Gastroesophageal sphincter (tissue), 4 donors: ENCODE measurements at regions not wholly inside any gene's neighbourhood (a gene's known extent, or its start where the extent isn't known, plus 50 kb on each side); places are given as distances from the start of the nearest gene placed in this dataset.

ENCODE experiments used
- ATAC-seq: fragments of 150-250 bp; one replicate; pipeline ENCODE4 v1.9.1; 2016; ENCODE audit warnings: mild to moderate bottlenecking, moderate library complexity
- H3K27ac ChIP-seq, 4 donors: fragments of 200-600 bp; sonication (generic) in 3 of 4; 1 replicate in 3 of 4; 2 replicates in 1 of 4; pipeline ENCODE4 v1.5.1; 2016 to 2019
- H3K27me3 ChIP-seq: fragments of 200-600 bp; sonication (generic); one replicate; pipeline ENCODE4 v1.5.1; 2019
- H3K36me3 ChIP-seq, 2 donors: fragments of 200-600 bp; sonication (generic); one replicate each; pipeline ENCODE4 v1.5.1; 2019; ENCODE audit warnings: control low read depth in 1 of 2
- H3K4me1 ChIP-seq, 3 donors: fragments of 200-600 bp; sonication (generic); 1 replicate in 2 of 3; 2 replicates in 1 of 3; pipeline ENCODE4 v1.5.1; 2016 to 2019; ENCODE audit warnings: control low read depth in 2 of 3
- H3K4me3 ChIP-seq, 2 donors: fragments of 200-600 bp; sonication (generic); one replicate each; pipeline ENCODE4 v1.5.1; 2019; ENCODE audit warnings: mild to moderate bottlenecking in 1 of 2, moderate library complexity in 1 of 2
- H3K9me3 ChIP-seq, 3 donors: fragments of 200-600 bp; sonication (generic); one replicate each; pipeline ENCODE4 v1.5.1; 2017 to 2019; ENCODE audit warnings: control low read depth in 2 of 3
- CTCF ChIP-seq, 4 experiments: fragments of 200-600 bp in 2 of 4; fragments of 450-650 bp in 2 of 4; sonication (generic) in 1 of 4; IDR thresholded peaks; one replicate each; pipeline ENCODE4 v1.5.1; 2017 to 2019; ENCODE audit warnings: antibody characterized with exemption in 4 of 4, mild to moderate bottlenecking in 2 of 4, moderate library complexity in 2 of 4
- EP300 ChIP-seq: sonication (generic); formaldehyde crosslinking; IDR thresholded peaks from one replicate; pipeline ENCODE4 v1.6.1; 2017; ENCODE audit warnings: antibody characterized with exemption, mild to moderate bottlenecking
- POLR2A ChIP-seq, 2 donors: fragments of 450-650 bp; IDR thresholded peaks; one replicate each; pipeline ENCODE4 v1.6.1; 2017; ENCODE audit warnings: antibody characterized with exemption in 2 of 2, mild to moderate bottlenecking in 2 of 2, moderate library complexity in 1 of 2
- POLR2AphosphoS5 ChIP-seq: sonication (generic); formaldehyde crosslinking; IDR thresholded peaks from one replicate; pipeline ENCODE4 v1.6.1; 2017; ENCODE audit warnings: antibody characterized with exemption
- WGBS, 2 donors: methylation state at CpG; one replicate each; pipeline ENCODE4 v1.1.5; 2018; ENCODE audit warnings: low coverage in 1 of 2; 5-methylcytosine and 5-hydroxymethylcytosine counted together

GRCh38 chr6:112690497-112691202, 343.5 kb downstream of the RFPL4B start:
- WGBS, 2 donors: 9 to 16% methylated on average over 6 of the region's 6 CpGs
- Histone ChIP-seq H3K27ac (no peak overlapping the region), H3K4me3 (no peak overlapping the region), H3K9me3 (peaks cover 0 to 4% (median 0%) of the 10 kb centered on the region in 3 donors), H3K4me1 (peaks cover 0 to 14% (median 9%) of the 10 kb centered on the region in 3 donors), H3K27me3 (no peaks in the 10 kb centered on the region), H3K36me3 (no peaks in the 10 kb centered on the region)
- no peak for ATAC-seq
- TF ChIP-seq POLR2A (IDR thresholded peaks at IDR 0.05): no peak
- TF ChIP-seq POLR2AphosphoS5: peak; percentile 60

DNA sequence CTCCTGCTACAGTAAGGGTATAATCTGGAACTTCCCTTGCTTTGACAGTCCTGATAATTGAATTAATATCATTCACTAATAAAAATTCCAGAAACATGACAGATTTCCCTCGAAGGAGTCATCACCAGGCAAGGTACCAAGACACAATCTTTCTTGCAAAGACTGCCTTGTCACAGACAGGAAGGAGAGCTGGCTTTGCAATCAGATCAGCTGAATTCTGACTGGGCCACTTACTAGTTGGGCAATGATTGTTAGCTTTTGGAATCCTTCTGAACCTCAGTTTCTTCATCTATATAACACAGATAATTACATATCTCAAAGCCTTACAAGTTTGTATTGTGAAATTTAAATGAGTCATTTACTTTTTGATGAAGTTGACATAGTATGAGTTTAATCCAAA, 344.2 kb downstream of the RFPL4B start:
- H3K4me1 ChIP-seq: peaks cover 0 to 14% (median 9%) of the 10 kb centered on the region in 3 donors
- H3K4me3 ChIP-seq: no peak overlapping the region
- no peaks in the 10 kb centered on the region for H3K36me3 ChIP-seq
- H3K27ac ChIP-seq: no peak overlapping the region
- TF ChIP-seq EP300 (no peak), POLR2AphosphoS5 (peak; percentile 63)
- peak; percentile 62 for ATAC-seq
- WGBS, 2 donors: 0 to 8% methylated on average over 1 of the region's 1 CpG
- H3K9me3 ChIP-seq: peaks cover 0 to 4% (median 0%) of the 10 kb centered on the region in 3 donors
- H3K27me3 ChIP-seq: no peaks in the 10 kb centered on the region

GRCh38 chr6:112695001-112695400, 347.9 kb downstream of the RFPL4B start:
- WGBS, 2 donors: 10 to 12% methylated on average over 2 of the region's 2 CpGs
- Histone ChIP-seq H3K4me1 (peaks cover 0 to 14% (median 9%) of the 10 kb centered on the region in 3 donors), H3K27me3 (no peaks in the 10 kb centered on the region), H3K27ac (no peak overlapping the region), H3K36me3 (no peaks in the 10 kb centered on the region), H3K9me3 (no peaks in the 10 kb centered on the region), H3K4me3 (no peak overlapping the region)
- ATAC-seq: no peak
- TF ChIP-seq CTCF (IDR thresholded peaks at IDR 0.05): no peak

DNA sequence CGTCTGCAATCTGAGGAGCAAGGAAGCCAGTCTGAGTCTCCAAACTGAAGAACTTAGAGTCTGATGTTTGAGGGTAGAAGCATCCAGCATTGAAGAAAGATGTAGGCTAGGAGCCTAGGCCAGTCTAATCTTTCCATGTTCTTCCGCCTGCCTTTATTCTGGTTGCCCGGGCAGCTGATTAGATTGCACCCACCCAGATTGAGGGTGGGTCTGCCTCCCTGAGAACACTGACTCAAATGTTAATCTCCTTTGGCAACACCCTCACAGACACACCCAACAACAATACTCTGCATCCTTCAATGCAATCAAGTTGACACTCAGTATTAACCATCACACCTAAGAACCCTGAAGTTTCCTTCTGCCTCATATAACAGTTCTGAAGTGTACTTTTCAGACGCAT, 350.1 kb downstream of the RFPL4B start:
- 95 to 100% methylated on average over 1 to 4 of the region's 4 CpGs for WGBS, 2 donors
- no peak for ATAC-seq
- TF ChIP-seq POLR2AphosphoS5 (no peak), EP300 (no peak)

GRCh38 chr6:112701201-112701600, 354.1 kb downstream of the RFPL4B start:
- no peak for ATAC-seq
- Histone ChIP-seq H3K36me3 (no peaks in the 10 kb centered on the region), H3K27ac (no peak overlapping the region), H3K9me3 (no peaks in the 10 kb centered on the region), H3K4me1 (no peaks in the 10 kb centered on the region), H3K27me3 (no peaks in the 10 kb centered on the region), H3K4me3 (no peak overlapping the region)
- TF ChIP-seq POLR2AphosphoS5: no peak
- TF ChIP-seq POLR2A (IDR thresholded peaks at IDR 0.05): no peak
- no peak for TF ChIP-seq CTCF (IDR thresholded peaks at IDR 0.05)
- no peak for TF ChIP-seq EP300
- WGBS, 2 donors: 48 to 75% methylated on average over 1 to 3 of the region's 5 CpGs

More for the DNA sequence above, 350.1 kb downstream of the RFPL4B start:
- Histone ChIP-seq H3K4me3 (no peak overlapping the region), H3K27ac (no peak overlapping the region), H3K27me3 (no peaks in the 10 kb centered on the region), H3K9me3 (no peaks in the 10 kb centered on the region), H3K36me3 (no peaks in the 10 kb centered on the region), H3K4me1 (no peaks in the 10 kb centered on the region)

DNA sequence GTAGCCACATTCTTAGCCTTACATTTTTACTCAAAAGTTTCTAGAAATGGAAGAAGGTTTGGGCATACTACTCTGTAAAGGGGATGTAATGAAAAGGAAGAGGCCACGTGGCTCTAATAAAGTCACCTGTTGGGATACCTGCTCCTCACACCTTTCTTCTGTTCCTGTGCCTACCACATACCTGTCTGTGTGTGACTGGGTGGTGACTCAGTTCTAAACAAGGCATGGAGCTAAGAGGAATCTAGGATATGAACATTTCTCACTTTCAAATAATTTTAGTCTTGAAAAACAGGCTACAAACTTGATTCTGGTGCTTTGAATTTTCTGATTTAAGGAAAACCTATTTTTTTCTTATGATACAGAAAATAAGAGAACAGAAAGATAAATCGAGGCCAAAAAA, 363.6 kb downstream of the RFPL4B start:
- ATAC-seq: no peak
- Histone ChIP-seq H3K27ac (no peak overlapping the region), H3K4me3 (no peak overlapping the region), H3K4me1 (no peaks in the 10 kb centered on the region), H3K9me3 (no peaks in the 10 kb centered on the region), H3K27me3 (no peaks in the 10 kb centered on the region), H3K36me3 (no peaks in the 10 kb centered on the region)
- 58 to 78% methylated on average over 2 of the region's 2 CpGs for WGBS, 2 donors
- no peak for TF ChIP-seq CTCF (IDR thresholded peaks at IDR 0.05)
- no peak for TF ChIP-seq POLR2AphosphoS5
- TF ChIP-seq EP300: no peak
- no peak for TF ChIP-seq POLR2A (IDR thresholded peaks at IDR 0.05)
